ENCODE measurements at regions not wholly inside any gene's neighbourhood (a gene's known extent, or its start where the extent isn't known, plus 50 kb on each side); places are given as distances from the start of the nearest gene placed in this dataset.

DNA sequence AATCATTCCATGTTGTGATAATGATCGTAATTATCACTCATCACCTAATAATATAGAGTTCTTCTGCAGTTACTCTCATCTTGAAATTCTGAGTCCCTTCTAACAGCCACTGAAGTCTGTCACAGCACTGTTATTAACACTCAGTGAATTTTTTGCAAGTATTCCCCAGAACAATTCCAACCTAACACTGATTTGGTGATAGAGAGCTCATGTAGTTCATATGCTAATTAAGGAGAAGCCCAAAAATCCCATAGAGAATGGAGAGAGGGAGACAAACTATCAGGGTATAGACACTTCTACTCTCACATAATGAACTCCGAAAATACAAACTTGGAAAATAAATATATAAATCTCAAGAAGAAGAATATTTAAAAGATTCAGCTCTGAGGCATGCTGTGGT, 1253.4 kb upstream of the NXPH2 start:
- DNase-seq (ENCODE audit: low read depth), result no peak
- no peak overlapping the region for H3K4me3 ChIP-seq (ENCODE audit: low read depth, low read length)
- TF ChIP-seq, protein P1, sequence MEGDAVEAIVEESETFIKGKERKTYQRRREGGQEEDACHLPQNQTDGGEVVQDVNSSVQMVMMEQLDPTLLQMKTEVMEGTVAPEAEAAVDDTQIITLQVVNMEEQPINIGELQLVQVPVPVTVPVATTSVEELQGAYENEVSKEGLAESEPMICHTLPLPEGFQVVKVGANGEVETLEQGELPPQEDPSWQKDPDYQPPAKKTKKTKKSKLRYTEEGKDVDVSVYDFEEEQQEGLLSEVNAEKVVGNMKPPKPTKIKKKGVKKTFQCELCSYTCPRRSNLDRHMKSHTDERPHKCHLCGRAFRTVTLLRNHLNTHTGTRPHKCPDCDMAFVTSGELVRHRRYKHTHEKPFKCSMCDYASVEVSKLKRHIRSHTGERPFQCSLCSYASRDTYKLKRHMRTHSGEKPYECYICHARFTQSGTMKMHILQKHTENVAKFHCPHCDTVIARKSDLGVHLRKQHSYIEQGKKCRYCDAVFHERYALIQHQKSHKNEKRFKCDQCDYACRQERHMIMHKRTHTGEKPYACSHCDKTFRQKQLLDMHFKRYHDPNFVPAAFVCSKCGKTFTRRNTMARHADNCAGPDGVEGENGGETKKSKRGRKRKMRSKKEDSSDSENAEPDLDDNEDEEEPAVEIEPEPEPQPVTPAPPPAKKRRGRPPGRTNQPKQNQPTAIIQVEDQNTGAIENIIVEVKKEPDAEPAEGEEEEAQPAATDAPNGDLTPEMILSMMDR (IDR thresholded peaks at IDR 0.05; ENCODE audit: insufficient read depth, low read length), result no peak

DNA sequence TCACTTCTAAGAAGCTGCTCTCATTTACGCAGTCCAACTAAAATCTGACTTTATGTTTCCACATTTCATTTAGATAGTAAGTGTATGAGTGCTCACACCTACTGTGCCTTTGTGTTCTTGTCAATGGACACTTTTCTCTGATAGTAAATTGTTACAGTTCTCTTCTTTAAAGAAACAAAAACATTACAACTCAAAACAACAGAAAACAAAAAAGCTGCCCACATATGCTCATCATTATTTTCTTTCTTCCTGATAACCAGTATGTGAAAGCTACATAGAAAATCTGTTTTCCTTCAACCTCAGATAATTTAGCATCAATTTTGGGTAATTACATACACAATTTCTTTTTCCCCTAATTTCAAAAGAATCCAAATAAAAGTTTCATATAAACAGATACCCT, 1247.8 kb upstream of the NXPH2 start:
- DNase-seq (ENCODE audit: low read depth), result no peak
- TF ChIP-seq, protein P1 (IDR thresholded peaks at IDR 0.05; ENCODE audit: insufficient read depth, low read length), result no peak
- H3K4me3 ChIP-seq (ENCODE audit: low read depth, low read length), result no peak overlapping the region

DNA sequence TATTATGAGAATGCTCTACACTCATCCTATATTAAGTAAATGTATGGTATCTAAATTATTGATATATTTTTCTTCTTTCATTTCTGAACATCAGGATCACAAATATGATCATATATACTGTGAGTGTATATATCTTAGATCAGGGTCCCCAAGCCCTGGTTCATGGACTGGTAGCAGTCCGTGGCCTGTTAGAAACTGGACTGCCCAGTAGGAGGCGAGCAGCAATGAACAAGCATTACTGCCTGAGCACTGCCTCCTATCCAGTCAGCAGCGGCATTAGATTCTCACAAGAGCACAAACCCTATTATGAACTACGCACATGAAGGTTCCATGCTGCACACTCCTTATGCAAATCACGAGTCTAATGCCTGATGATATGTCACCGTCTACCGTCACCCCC, 1247.1 kb upstream of the NXPH2 start:
- H3K4me3 ChIP-seq (ENCODE audit: low read depth, low read length), result no peak overlapping the region
- TF ChIP-seq, protein P1 (IDR thresholded peaks at IDR 0.05; ENCODE audit: insufficient read depth, low read length), result no peak
- DNase-seq (ENCODE audit: low read depth), result no peak

DNA sequence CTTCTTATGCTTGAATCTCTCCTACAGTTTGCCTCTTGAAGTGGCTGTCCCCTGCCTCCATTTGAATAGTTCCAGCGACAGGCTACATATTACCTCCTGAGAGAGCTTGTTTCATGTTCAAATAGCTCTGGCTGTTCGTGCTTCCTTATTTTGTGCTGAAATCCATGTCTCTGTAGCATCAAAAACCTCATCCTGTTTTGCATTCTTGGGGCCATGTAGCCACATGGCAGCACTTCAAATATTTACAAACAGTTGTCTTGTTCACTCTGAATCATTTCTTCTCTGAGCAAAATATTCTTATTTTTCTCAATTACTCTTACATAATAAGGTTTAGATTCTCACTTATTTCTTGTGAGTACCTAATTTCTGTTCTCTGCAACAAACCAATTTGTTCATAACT, 1243.1 kb upstream of the NXPH2 start:
- no peak overlapping the region for H3K4me3 ChIP-seq (ENCODE audit: low read depth, low read length)
- no peak for DNase-seq (ENCODE audit: low read depth)
- TF ChIP-seq, protein P1 (IDR thresholded peaks at IDR 0.05; ENCODE audit: insufficient read depth, low read length), result no peak

DNA sequence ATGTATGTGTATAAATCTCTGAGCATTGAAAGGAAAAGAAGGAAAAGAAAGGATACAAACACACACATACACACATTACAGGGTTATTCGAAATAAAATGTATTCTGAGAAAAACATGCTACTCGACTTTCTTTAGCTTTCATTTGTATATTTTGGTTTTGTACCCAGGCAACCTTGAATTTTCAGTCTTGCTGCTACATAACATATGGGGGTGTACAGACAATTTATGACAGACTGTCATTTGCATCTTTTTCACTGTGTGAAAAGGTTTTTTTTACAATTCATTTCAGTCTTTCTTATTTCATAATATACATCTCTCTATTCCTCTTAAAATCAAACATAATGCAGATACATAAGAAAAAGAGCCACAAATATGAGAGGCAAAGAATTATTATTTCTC, 1238.4 kb upstream of the NXPH2 start:
- no peak overlapping the region for H3K4me3 ChIP-seq (ENCODE audit: low read depth, low read length)
- no peak for DNase-seq (ENCODE audit: low read depth)
- TF ChIP-seq, protein P1 (IDR thresholded peaks at IDR 0.05; ENCODE audit: insufficient read depth, low read length), result no peak

DNA sequence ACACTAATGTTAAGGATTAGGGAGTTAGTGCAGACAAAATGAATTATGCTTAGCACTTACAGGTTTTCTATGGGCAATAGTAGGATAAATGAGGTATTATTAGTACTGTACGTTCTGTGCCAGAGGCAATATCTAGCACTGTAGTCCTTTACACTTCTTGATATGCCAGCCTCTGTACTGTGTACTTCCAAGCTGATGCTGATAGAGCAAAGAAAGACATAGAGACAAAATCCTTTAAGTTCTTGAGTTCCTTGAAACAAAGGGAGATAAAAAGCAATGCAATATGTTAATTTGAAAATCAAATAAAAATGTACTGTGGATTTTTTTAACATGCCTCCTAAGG, 1234.0 kb upstream of the NXPH2 start:
- TF ChIP-seq, protein P1 (IDR thresholded peaks at IDR 0.05; ENCODE audit: insufficient read depth, low read length), result no peak
- DNase-seq (ENCODE audit: low read depth), result no peak
- H3K4me3 ChIP-seq (ENCODE audit: low read depth, low read length), result no peak overlapping the region

DNA sequence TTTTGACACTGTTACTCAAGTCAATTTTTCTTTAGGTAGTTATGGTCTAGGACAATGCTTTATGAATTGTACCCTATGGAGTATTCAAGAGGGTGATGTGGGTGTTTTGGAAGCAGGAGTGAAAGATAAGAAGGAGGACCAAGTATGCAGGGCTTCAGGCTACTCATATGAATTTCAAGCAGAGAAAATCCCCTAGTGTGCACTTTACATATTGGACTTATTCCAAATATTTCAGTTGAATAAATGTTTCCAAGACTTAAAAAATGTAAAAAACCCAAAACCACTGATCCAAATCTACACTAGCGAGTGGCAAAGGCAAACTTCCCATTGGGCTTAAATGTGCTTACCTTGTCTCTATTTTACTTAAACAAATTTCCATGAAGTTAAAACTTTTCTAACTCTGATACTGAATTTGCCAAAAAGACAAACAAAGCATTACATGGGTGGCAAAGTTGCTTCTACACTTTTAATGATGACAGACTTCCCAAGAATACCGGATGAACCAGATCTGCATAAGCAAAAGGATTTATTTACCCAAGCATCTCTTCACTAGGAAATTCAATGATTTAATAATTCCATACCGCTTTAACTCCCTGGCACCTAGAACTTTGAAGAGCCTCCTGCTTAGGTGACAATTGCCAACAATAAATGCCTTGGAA, 1233.5 kb upstream of the NXPH2 start:
- H3K4me3 ChIP-seq (ENCODE audit: low read depth, low read length), result no peak overlapping the region
- no peak for DNase-seq (ENCODE audit: low read depth)
- TF ChIP-seq, protein P1 (IDR thresholded peaks at IDR 0.05; ENCODE audit: insufficient read depth, low read length), result no peak
